ENCODE measurements at regions not wholly inside any gene's neighbourhood (a gene's known extent, or its start where the extent isn't known, plus 50 kb on each side); places are given as distances from the start of the nearest gene placed in this dataset.

- Mint-ChIP-seq H3K36me3 (ENCODE audit: low read depth) (no peaks in the 10 kb centered on the region), H3K4me1 (peaks cover 18% of the 10 kb centered on the region), H3K9me3 (peaks cover 4% of the 10 kb centered on the region), H3K27ac (no peak overlapping the region), H3K27me3 (ENCODE audit: low read depth, poor library complexity) (peaks cover 7% of the 10 kb centered on the region), H3K4me3 (no peak overlapping the region)
- no peak for TF ChIP-seq CTCF (IDR thresholded peaks at IDR 0.05)
- DNase-seq = no peak
Observed at GRCh38 chr2:217461674-217462073, 541.1 kb downstream of the TNS1 start.

DNA sequence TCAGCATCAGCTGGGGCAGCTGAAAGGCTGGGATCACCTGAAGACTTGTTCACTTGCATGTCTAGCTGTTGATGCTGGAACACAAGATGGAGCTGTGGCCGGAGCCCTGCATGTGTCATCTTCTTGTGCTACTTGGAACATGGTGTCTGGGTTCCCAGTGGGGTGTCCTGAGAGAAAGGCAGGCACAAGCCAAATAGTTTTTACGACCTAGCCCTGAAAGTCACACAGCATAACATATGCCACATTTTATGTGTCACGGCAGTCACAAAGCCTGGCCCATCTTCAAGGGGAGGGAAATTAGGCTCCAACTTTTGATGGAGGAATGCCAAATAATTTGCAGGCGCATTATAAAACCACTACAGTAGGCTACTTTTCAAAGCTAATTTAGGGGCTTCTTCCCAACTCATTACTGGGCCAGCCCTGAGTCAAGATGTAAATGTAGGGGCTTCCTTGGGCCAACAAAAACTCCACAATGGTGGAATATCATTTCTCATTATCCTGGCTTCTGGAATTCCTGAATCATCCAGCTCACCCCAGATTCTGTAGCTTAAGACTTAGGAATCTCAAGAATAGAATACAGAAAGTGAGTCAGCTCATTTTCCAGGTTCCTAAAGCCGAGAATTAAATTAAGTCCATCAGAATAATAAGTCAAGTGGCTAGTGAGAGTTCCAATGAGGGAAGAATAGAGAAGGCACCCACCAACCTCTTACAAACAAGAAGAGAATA, 543.0 kb downstream of the TNS1 start:
- H3K27me3 Mint-ChIP-seq (ENCODE audit: low read depth, poor library complexity) = peaks cover 3% of the 10 kb centered on the region
- H3K4me3 Mint-ChIP-seq = no peak overlapping the region
- TF ChIP-seq CTCF (IDR thresholded peaks at IDR 0.05) = no peak
- peaks cover 12% of the 10 kb centered on the region for H3K4me1 Mint-ChIP-seq
- no peaks in the 10 kb centered on the region for H3K36me3 Mint-ChIP-seq (ENCODE audit: low read depth)
- no peak overlapping the region for H3K27ac Mint-ChIP-seq
- DNase-seq = no peak
- peaks cover 4% of the 10 kb centered on the region for H3K9me3 Mint-ChIP-seq

GRCh38 chr2:217459016-217459415, 543.8 kb downstream of the TNS1 start:
- Mint-ChIP-seq H3K4me1 (peaks cover 5% of the 10 kb centered on the region), H3K27me3 (ENCODE audit: low read depth, poor library complexity) (peaks cover 3% of the 10 kb centered on the region), H3K4me3 (no peak overlapping the region), H3K36me3 (ENCODE audit: low read depth) (no peaks in the 10 kb centered on the region), H3K9me3 (peaks cover 4% of the 10 kb centered on the region), H3K27ac (no peak overlapping the region)
- no peak for DNase-seq
- TF ChIP-seq CTCF (IDR thresholded peaks at IDR 0.05) = no peak

- no peak for DNase-seq
- H3K27ac Mint-ChIP-seq = no peak overlapping the region
- H3K36me3 Mint-ChIP-seq (ENCODE audit: low read depth) = no peaks in the 10 kb centered on the region
- H3K27me3 Mint-ChIP-seq (ENCODE audit: low read depth, poor library complexity) = peaks cover 3% of the 10 kb centered on the region
- no peak overlapping the region for H3K4me3 Mint-ChIP-seq
- peaks cover 4% of the 10 kb centered on the region for H3K9me3 Mint-ChIP-seq
- H3K4me1 Mint-ChIP-seq = peaks cover 19% of the 10 kb centered on the region
- TF ChIP-seq CTCF (IDR thresholded peaks at IDR 0.05) = no peak
Observed at GRCh38 chr2:217456016-217456415, 546.8 kb downstream of the TNS1 start.

DNA sequence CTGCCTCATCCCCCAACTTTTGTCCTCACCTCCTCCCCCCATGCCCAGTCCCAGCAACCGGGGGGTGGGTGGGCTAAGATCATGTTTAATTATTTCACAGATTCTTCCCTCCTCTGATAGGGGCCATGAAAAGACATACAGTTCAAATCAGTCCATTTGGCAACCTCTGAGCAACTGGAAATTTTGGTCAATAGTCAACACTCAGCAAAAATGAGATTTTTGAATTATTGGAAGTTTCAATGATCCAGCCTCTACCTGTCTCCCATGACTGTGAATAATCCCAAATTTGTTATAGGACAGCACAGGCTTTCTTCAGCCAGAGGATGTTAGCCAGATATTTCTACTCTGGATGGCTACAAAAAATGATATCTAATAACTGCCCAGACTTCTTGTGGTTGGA, 549.9 kb downstream of the TNS1 start:
- H3K4me3 Mint-ChIP-seq = no peak overlapping the region
- H3K36me3 Mint-ChIP-seq (ENCODE audit: low read depth) = no peaks in the 10 kb centered on the region
- H3K4me1 Mint-ChIP-seq = peaks cover 35% of the 10 kb centered on the region

More for the DNA sequence above, 549.9 kb downstream of the TNS1 start:
- H3K9me3 Mint-ChIP-seq = peaks cover 4% of the 10 kb centered on the region
- H3K27me3 Mint-ChIP-seq (ENCODE audit: low read depth, poor library complexity) = peaks cover 3% of the 10 kb centered on the region
- TF ChIP-seq CTCF (IDR thresholded peaks at IDR 0.05) = no peak
- no peak for DNase-seq
- H3K27ac Mint-ChIP-seq = no peak overlapping the region

Data from nephron progenitor cell (in vitro differentiated cells).